ENCODE measurements at regions not wholly inside any gene's neighbourhood (a gene's known extent, or its start where the extent isn't known, plus 50 kb on each side); places are given as distances from the start of the nearest gene placed in this dataset.
"Not testable (repeated sequence)": the region's sequence is repeated elsewhere in the genome, so short reads cannot be mapped to it uniquely, and the experiment has no call there.

DNA sequence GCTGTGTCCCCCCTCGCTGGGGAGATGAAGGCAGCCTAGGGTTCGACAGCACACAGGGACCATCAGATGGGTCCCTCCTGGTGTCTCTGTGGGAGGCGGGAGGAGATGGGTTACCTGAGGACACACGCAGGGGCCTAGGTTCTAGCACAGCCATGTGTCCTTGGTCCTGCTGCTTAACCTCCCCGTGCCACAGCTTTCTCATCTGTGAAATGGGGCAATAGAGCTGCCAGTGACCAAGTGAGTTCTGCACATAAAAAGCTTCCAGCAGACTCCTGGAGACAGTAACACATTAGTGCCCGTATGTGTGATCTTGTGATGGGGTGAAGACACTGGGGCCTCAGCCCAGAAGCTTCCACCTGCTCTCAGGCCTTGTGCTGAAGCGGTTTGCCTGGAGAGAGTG lies 96.0 kb upstream of the GSE1 start:
- Histone ChIP-seq H3K27ac (ENCODE audit: low read depth, low read length) (peak overlapping the region; percentile 0), H3K4me1 (ENCODE audit: control insufficient read depth, insufficient read depth, low read length) (peaks cover 4% of the 10 kb centered on the region)
- 82 to 92% methylated on average over 4 to 7 of the region's 7 CpGs for WGBS, 2 experiments (ENCODE audit: insufficient coverage in 1 of 2, insufficient read length in 1 of 2)

DNA sequence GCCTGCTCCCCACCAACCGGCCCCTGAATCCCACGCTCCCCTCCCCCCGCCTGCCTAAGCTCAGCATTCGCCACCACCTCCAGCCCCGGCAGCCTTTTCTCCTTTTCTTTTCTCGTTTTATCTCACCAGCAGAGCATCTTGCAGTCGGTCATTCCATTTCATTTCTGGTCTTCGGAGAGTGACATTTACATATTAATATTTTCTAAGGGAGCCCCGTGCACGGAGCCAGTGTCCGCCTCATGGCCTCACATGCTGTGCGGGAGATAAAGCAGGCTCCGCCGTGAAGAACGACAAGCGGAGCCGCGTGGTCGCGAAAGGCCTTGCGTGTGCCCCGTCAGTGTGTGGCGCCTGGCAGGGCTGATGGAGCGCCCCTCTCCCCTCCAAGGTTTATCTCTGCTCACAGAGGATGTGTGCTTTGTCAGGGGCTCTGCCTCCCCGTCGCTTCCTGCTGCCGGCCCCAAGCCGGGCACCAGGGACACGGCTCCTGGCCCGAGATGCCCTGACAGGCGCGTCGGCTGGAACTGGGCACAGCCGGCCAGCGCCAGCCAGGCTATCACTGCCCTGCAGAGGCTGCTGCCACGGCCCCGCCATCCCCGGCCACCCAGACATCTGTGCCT lies 95.5 kb upstream of the GSE1 start:
- Histone ChIP-seq H3K27ac (ENCODE audit: low read depth, low read length) (peak overlapping the region; percentile 32), H3K36me3 (ENCODE audit: control insufficient read depth, insufficient read depth, low read length) (no peaks in the 10 kb centered on the region), H3K4me3 (ENCODE audit: low read length) (no peak overlapping the region), H3K27me3 (ENCODE audit: control insufficient read depth, insufficient read depth, low read length, poor library complexity, severe bottlenecking) (no peaks in the 10 kb centered on the region), H3K4me1 (ENCODE audit: control insufficient read depth, insufficient read depth, low read length) (peaks cover 4% of the 10 kb centered on the region), H3K9ac (ENCODE audit: extremely low read depth, low read length, poor library complexity, severe bottlenecking) (no peak overlapping the region), H3K9me3 (ENCODE audit: control insufficient read depth, low read length) (no peaks in the 10 kb centered on the region)
- no peak overlapping the region for H3K27ac Mint-ChIP-seq
- peaks cover 22% of the 10 kb centered on the region for H3K4me1 Mint-ChIP-seq
- peak; percentile 50 for DNase-seq
- H3K36me3 Mint-ChIP-seq (ENCODE audit: low read depth), result peaks cover 5% of the 10 kb centered on the region
- peaks cover 2% of the 10 kb centered on the region for H3K9me3 Mint-ChIP-seq
- no peak overlapping the region for H3K4me3 Mint-ChIP-seq
- WGBS, 2 experiments (ENCODE audit: insufficient coverage in 1 of 2, insufficient read length in 1 of 2), result 90 to 91% methylated on average over 16 to 38 of the region's 38 CpGs
- no peaks in the 10 kb centered on the region for H3K27me3 Mint-ChIP-seq (ENCODE audit: insufficient read depth)
- TF ChIP-seq, protein P1, sequence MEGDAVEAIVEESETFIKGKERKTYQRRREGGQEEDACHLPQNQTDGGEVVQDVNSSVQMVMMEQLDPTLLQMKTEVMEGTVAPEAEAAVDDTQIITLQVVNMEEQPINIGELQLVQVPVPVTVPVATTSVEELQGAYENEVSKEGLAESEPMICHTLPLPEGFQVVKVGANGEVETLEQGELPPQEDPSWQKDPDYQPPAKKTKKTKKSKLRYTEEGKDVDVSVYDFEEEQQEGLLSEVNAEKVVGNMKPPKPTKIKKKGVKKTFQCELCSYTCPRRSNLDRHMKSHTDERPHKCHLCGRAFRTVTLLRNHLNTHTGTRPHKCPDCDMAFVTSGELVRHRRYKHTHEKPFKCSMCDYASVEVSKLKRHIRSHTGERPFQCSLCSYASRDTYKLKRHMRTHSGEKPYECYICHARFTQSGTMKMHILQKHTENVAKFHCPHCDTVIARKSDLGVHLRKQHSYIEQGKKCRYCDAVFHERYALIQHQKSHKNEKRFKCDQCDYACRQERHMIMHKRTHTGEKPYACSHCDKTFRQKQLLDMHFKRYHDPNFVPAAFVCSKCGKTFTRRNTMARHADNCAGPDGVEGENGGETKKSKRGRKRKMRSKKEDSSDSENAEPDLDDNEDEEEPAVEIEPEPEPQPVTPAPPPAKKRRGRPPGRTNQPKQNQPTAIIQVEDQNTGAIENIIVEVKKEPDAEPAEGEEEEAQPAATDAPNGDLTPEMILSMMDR (conservative IDR thresholded peaks at IDR 0.05), result no peak

More for the DNA sequence above, 96.0 kb upstream of the GSE1 start:
- H3K9ac ChIP-seq (ENCODE audit: extremely low read depth, low read length, poor library complexity, severe bottlenecking), result no peak overlapping the region
- Mint-ChIP-seq H3K36me3 (ENCODE audit: low read depth) (peaks cover 5% of the 10 kb centered on the region), H3K4me3 (no peak overlapping the region), H3K27me3 (ENCODE audit: insufficient read depth) (no peaks in the 10 kb centered on the region), H3K9me3 (peaks cover 2% of the 10 kb centered on the region), H3K4me1 (peaks cover 21% of the 10 kb centered on the region), H3K27ac (no peak overlapping the region)
- no peaks in the 10 kb centered on the region for H3K27me3 ChIP-seq (ENCODE audit: control insufficient read depth, insufficient read depth, low read length, poor library complexity, severe bottlenecking)
- H3K4me3 ChIP-seq (ENCODE audit: low read length), result no peak overlapping the region
- H3K36me3 ChIP-seq (ENCODE audit: control insufficient read depth, insufficient read depth, low read length), result no peaks in the 10 kb centered on the region
- H3K9me3 ChIP-seq (ENCODE audit: control insufficient read depth, low read length), result no peaks in the 10 kb centered on the region
- TF ChIP-seq, protein P1 (conservative IDR thresholded peaks at IDR 0.05), result no peak
- no peak for DNase-seq

DNA sequence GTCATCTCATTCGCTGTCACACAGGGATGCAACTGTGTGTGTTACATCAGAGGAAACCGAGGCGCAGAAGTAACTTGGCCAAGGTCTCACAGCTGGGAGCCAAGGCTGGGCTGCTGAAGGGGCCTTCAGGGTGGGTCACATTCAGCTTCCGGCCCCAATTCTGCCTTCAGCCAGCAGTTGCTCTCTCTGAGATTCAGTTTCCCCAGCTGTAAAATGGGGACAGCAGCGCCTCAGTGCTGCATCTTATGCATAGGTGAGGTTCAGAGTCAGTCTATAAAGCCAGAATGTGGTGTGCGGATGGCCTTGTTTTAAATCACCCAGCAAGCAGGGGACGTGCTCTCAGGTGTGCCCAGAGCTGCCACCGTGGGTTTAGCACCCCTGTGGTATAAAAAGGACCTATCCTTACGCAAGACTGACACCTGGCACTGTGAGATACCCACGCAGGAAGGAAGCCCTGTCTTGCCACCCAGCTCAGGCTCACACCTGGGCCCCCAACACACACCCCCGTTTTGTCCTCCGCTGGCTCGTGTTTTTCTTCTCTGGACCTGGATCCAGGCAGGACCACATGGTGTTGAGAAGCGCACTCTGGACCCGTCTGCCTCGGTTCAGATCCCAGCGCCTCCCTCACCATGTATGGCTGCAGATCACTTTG lies 94.6 kb upstream of the GSE1 start:
- Histone ChIP-seq H3K36me3 (ENCODE audit: control insufficient read depth, insufficient read depth, low read length) (no peaks in the 10 kb centered on the region), H3K9me3 (ENCODE audit: control insufficient read depth, low read length) (no peaks in the 10 kb centered on the region), H3K4me3 (ENCODE audit: low read length) (no peak overlapping the region), H3K4me1 (ENCODE audit: control insufficient read depth, insufficient read depth, low read length) (peaks cover 6% of the 10 kb centered on the region), H3K27me3 (ENCODE audit: control insufficient read depth, insufficient read depth, low read length, poor library complexity, severe bottlenecking) (no peaks in the 10 kb centered on the region), H3K27ac (ENCODE audit: low read depth, low read length) (no peak overlapping the region), H3K9ac (ENCODE audit: extremely low read depth, low read length, poor library complexity, severe bottlenecking) (no peak overlapping the region)
- Mint-ChIP-seq H3K4me3 (no peak overlapping the region), H3K27ac (no peak overlapping the region), H3K4me1 (peaks cover 24% of the 10 kb centered on the region), H3K27me3 (ENCODE audit: insufficient read depth) (no peaks in the 10 kb centered on the region), H3K9me3 (peaks cover 2% of the 10 kb centered on the region), H3K36me3 (ENCODE audit: low read depth) (peaks cover 5% of the 10 kb centered on the region)
- DNase-seq, result no peak
- 94 to 95% methylated on average over 14 to 17 of the region's 17 CpGs for WGBS, 2 experiments (ENCODE audit: insufficient coverage in 1 of 2, insufficient read length in 1 of 2)
- TF ChIP-seq, protein P1 (conservative IDR thresholded peaks at IDR 0.05), result no peak

DNA sequence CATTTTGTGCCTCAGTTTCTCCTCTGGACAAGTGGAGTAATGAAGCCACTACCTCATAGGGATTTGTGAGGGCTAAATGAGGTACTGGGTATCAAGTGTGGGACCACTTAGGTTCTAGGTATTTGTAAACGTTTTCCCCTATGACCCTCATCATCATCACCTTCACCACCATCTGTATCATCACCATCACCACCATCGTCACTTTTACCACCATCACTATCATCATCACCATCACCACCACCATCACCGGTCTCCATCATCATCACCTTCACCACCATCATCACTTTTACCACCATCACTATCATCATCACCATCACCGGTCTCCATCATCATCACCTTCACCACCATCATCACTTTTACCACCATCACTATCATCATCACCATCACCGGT lies 94.1 kb upstream of the GSE1 start:
- not testable (repeated sequence) for H3K9me3 Mint-ChIP-seq; H3K27me3 Mint-ChIP-seq (ENCODE audit: insufficient read depth); H3K4me3 ChIP-seq (ENCODE audit: low read length); H3K27me3 ChIP-seq (ENCODE audit: control insufficient read depth, insufficient read depth, low read length, poor library complexity, severe bottlenecking); H3K36me3 ChIP-seq (ENCODE audit: control insufficient read depth, insufficient read depth, low read length); H3K36me3 Mint-ChIP-seq (ENCODE audit: low read depth); H3K4me1 ChIP-seq (ENCODE audit: control insufficient read depth, insufficient read depth, low read length); H3K4me3 Mint-ChIP-seq; H3K9ac ChIP-seq (ENCODE audit: extremely low read depth, low read length, poor library complexity, severe bottlenecking); H3K27ac ChIP-seq (ENCODE audit: low read depth, low read length); H3K27ac Mint-ChIP-seq; DNase-seq; H3K9me3 ChIP-seq (ENCODE audit: control insufficient read depth, low read length)
- peaks cover 24% of the 10 kb centered on the region for H3K4me1 Mint-ChIP-seq
- 66 to 90% methylated on average over 2 to 3 of the region's 5 CpGs for WGBS, 2 experiments (ENCODE audit: insufficient coverage in 1 of 2, insufficient read length in 1 of 2)

All from endodermal cell (in vitro differentiated cells).